PC-9 (cell line): ENCODE measurements at regions not wholly inside any gene's neighbourhood (a gene's known extent, or its start where the extent isn't known, plus 50 kb on each side); places are given as distances from the start of the nearest gene placed in this dataset.

Source experiments
- CTCF ChIP-seq: fragments of 200-600 bp; sonication (generic); conservative IDR thresholded peaks from 2 replicates; pipeline ENCODE4 v1.6.1; 2017; ENCODE audit warnings: mixed run types, antibody characterized with exemption, mild to moderate bottlenecking, moderate library complexity
- EZH2 ChIP-seq: fragments of 200-600 bp; sonication (generic); IDR thresholded peaks from 2 replicates; pipeline ENCODE4 v1.8.0; 2017; ENCODE audit warnings: antibody characterized with exemption, low read depth

- TF ChIP-seq CTCF: no peak
- 0 out of 2 replicates have a peak, but pooled peaks have one; percentile 3 for TF ChIP-seq EZH2
Measured at GRCh38 chr22:49672014-49672516, 155.6 kb downstream of the BRD1 start.
